ENCODE measurements at regions not wholly inside any gene's neighbourhood (a gene's known extent, or its start where the extent isn't known, plus 50 kb on each side); places are given as distances from the start of the nearest gene placed in this dataset.

DNA sequence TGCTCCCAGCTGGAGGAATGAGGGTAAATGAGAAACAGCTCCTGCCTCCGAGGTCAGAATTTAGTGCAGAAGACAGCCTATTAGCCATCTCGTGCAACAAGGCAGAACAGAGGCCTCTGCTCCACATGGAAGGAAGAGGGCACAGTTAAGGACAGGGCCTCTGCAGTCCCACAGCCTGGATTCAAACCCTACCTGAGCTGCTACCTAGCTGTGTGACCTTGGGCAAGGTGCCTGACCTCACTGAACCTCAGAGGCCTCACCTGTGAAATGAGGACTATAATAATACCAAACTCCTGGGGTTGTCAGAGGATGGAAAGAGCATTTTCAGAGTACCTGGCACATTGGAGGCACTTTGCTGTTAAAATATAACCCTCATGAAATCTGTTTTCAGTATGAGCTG is 285.7 kb upstream of the CTNNB1 start:
- 0 out of 2 replicates have a peak, but pooled peaks cover under 1% of the 10 kb centered on the region for H3K4me1 ChIP-seq (ENCODE audit: control insufficient read depth, insufficient read depth, low read length)
- no peaks in the 10 kb centered on the region for H3K27me3 ChIP-seq (ENCODE audit: control insufficient read depth, insufficient read depth, low read length)
- no peak overlapping the region for H3K9ac ChIP-seq (ENCODE audit: low read depth, low read length)
- no peak overlapping the region for H3K4me3 ChIP-seq (ENCODE audit: low read depth, low read length)
- H3K9me3 ChIP-seq (ENCODE audit: control insufficient read depth, insufficient read depth, low read length) = no peaks in the 10 kb centered on the region
- no peaks in the 10 kb centered on the region for H3K36me3 ChIP-seq (ENCODE audit: control insufficient read depth, insufficient read depth, low read length)
- no peak overlapping the region for H3K27ac ChIP-seq (ENCODE audit: low read depth, low read length)

- Histone ChIP-seq H3K27ac (ENCODE audit: low read depth, low read length) (no peak overlapping the region), H3K36me3 (ENCODE audit: control insufficient read depth, insufficient read depth, low read length) (no peaks in the 10 kb centered on the region), H3K4me1 (ENCODE audit: control insufficient read depth, insufficient read depth, low read length) (peaks cover 6% of the 10 kb centered on the region; the same call in 1 of the 2 replicates), H3K27me3 (ENCODE audit: control insufficient read depth, insufficient read depth, low read length) (no peaks in the 10 kb centered on the region), H3K9me3 (ENCODE audit: control insufficient read depth, insufficient read depth, low read length) (no peaks in the 10 kb centered on the region), H3K4me3 (ENCODE audit: low read depth, low read length) (no peak overlapping the region), H3K9ac (ENCODE audit: low read depth, low read length) (no peak overlapping the region)
Measured at GRCh38 chr3:40914475-40914874, 284.8 kb upstream of the CTNNB1 start.

- H3K9ac ChIP-seq (ENCODE audit: low read depth, low read length) = no peak overlapping the region
- H3K27me3 ChIP-seq (ENCODE audit: control insufficient read depth, insufficient read depth, low read length) = no peaks in the 10 kb centered on the region
- no peaks in the 10 kb centered on the region for H3K9me3 ChIP-seq (ENCODE audit: control insufficient read depth, insufficient read depth, low read length)
- H3K36me3 ChIP-seq (ENCODE audit: control insufficient read depth, insufficient read depth, low read length) = no peaks in the 10 kb centered on the region
- H3K27ac ChIP-seq (ENCODE audit: low read depth, low read length) = no peak overlapping the region
- peaks cover 14% of the 10 kb centered on the region for H3K4me1 ChIP-seq (ENCODE audit: control insufficient read depth, insufficient read depth, low read length)
- no peak overlapping the region for H3K4me3 ChIP-seq (ENCODE audit: low read depth, low read length)
Measured at GRCh38 chr3:40915346-40915865, 283.9 kb upstream of the CTNNB1 start.

DNA sequence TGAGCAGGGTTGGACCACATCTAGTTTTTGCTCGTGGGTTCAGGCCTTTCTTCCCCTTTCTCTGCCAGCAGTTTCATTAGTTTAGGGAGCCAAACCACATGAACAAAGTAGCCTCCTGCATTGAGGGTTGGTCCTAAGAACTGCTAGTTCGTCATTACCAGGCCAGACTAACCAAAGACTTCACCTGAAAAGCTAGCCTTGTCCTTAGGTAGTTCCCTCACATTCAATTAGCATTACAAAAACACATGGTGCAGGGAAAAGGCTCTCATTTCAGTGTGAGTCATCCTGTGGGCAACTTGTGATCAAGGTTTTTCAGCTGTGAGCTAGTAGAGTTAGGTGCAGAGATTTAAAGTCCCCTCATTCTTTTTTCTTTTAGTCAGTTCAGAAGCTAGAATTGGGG is 279.3 kb upstream of the CTNNB1 start:
- no peaks in the 10 kb centered on the region for H3K27me3 ChIP-seq (ENCODE audit: control insufficient read depth, insufficient read depth, low read length)
- H3K27ac ChIP-seq (ENCODE audit: low read depth, low read length) = peak overlapping the region; percentile 56
- H3K4me1 ChIP-seq (ENCODE audit: control insufficient read depth, insufficient read depth, low read length) = peaks cover 18% of the 10 kb centered on the region
- no peak overlapping the region for H3K4me3 ChIP-seq (ENCODE audit: low read depth, low read length)
- no peak overlapping the region for H3K9ac ChIP-seq (ENCODE audit: low read depth, low read length)
- H3K36me3 ChIP-seq (ENCODE audit: control insufficient read depth, insufficient read depth, low read length) = no peaks in the 10 kb centered on the region
- H3K9me3 ChIP-seq (ENCODE audit: control insufficient read depth, insufficient read depth, low read length) = no peaks in the 10 kb centered on the region

- Histone ChIP-seq H3K9me3 (ENCODE audit: control insufficient read depth, insufficient read depth, low read length) (no peaks in the 10 kb centered on the region), H3K36me3 (ENCODE audit: control insufficient read depth, insufficient read depth, low read length) (no peaks in the 10 kb centered on the region), H3K27ac (ENCODE audit: low read depth, low read length) (no peak overlapping the region)
Measured at GRCh38 chr3:40921251-40921650, 278.1 kb upstream of the CTNNB1 start.

DNA sequence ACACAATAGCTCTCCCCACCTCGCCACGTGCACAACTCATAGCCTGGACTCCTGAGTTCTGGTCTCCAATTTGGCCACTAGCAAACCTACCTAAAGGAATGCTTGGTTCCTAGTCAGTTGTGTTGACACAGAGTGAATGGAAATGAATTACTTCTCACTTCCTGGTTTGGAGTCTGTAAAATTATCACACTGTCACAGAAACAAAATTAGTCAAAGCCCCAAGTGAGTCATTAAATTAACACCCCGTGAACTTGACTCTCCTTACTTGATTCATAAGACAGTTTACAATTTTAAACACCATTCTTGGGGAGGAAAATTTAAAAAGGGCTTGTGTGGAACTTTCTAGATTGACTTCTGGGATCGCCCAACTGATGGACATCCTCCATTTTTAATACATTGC is 276.2 kb upstream of the CTNNB1 start:
- no peak overlapping the region for H3K4me3 ChIP-seq (ENCODE audit: low read depth, low read length)
- H3K9me3 ChIP-seq (ENCODE audit: control insufficient read depth, insufficient read depth, low read length) = no peaks in the 10 kb centered on the region
- H3K36me3 ChIP-seq (ENCODE audit: control insufficient read depth, insufficient read depth, low read length) = no peaks in the 10 kb centered on the region
- H3K4me1 ChIP-seq (ENCODE audit: control insufficient read depth, insufficient read depth, low read length) = peaks cover 30% of the 10 kb centered on the region
- H3K27me3 ChIP-seq (ENCODE audit: control insufficient read depth, insufficient read depth, low read length) = no peaks in the 10 kb centered on the region
- H3K27ac ChIP-seq (ENCODE audit: low read depth, low read length) = no peak overlapping the region
- no peak overlapping the region for H3K9ac ChIP-seq (ENCODE audit: low read depth, low read length)

More at GRCh38 chr3:40921251-40921650, 278.1 kb upstream of the CTNNB1 start:
- H3K9ac ChIP-seq (ENCODE audit: low read depth, low read length) = no peak overlapping the region
- H3K27me3 ChIP-seq (ENCODE audit: control insufficient read depth, insufficient read depth, low read length) = no peaks in the 10 kb centered on the region
- H3K4me1 ChIP-seq (ENCODE audit: control insufficient read depth, insufficient read depth, low read length) = peaks cover 29% of the 10 kb centered on the region
- no peak overlapping the region for H3K4me3 ChIP-seq (ENCODE audit: low read depth, low read length)

DNA sequence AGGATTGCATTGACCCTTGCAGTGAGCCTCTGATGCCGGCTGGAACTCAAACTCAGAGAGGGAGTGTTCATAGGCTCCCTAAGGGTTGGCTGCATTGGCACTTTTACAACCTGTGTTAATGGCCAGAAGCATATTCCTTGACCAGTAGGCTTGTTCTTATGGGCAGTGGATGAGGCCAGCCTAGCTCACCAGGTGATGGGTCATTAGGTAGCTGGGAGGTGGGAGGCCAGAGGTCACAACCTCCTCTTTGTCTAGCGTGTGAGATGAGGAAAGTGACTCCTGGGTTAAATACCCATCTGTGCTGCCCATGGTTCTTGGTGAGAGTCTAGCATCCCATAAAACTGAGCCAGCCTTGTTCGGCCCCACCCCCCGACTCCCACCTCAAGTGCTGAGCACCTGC is 275.7 kb upstream of the CTNNB1 start:
- H3K9me3 ChIP-seq (ENCODE audit: control insufficient read depth, insufficient read depth, low read length) = no peaks in the 10 kb centered on the region
- H3K4me1 ChIP-seq (ENCODE audit: control insufficient read depth, insufficient read depth, low read length) = peaks cover 30% of the 10 kb centered on the region
- no peak overlapping the region for H3K4me3 ChIP-seq (ENCODE audit: low read depth, low read length)
- no peaks in the 10 kb centered on the region for H3K27me3 ChIP-seq (ENCODE audit: control insufficient read depth, insufficient read depth, low read length)
- no peak overlapping the region for H3K27ac ChIP-seq (ENCODE audit: low read depth, low read length)
- H3K9ac ChIP-seq (ENCODE audit: low read depth, low read length) = no peak overlapping the region
- H3K36me3 ChIP-seq (ENCODE audit: control insufficient read depth, insufficient read depth, low read length) = no peaks in the 10 kb centered on the region

- H3K4me3 ChIP-seq (ENCODE audit: low read depth, low read length) = no peak overlapping the region
- H3K9ac ChIP-seq (ENCODE audit: low read depth, low read length) = no peak overlapping the region
- H3K27ac ChIP-seq (ENCODE audit: low read depth, low read length) = no peak overlapping the region
- H3K9me3 ChIP-seq (ENCODE audit: control insufficient read depth, insufficient read depth, low read length) = no peaks in the 10 kb centered on the region
- no peaks in the 10 kb centered on the region for H3K36me3 ChIP-seq (ENCODE audit: control insufficient read depth, insufficient read depth, low read length)
- H3K4me1 ChIP-seq (ENCODE audit: control insufficient read depth, insufficient read depth, low read length) = peaks cover 22% of the 10 kb centered on the region
- H3K27me3 ChIP-seq (ENCODE audit: control insufficient read depth, insufficient read depth, low read length) = no peaks in the 10 kb centered on the region
Measured at GRCh38 chr3:40924559-40925141, 274.7 kb upstream of the CTNNB1 start.

DNA sequence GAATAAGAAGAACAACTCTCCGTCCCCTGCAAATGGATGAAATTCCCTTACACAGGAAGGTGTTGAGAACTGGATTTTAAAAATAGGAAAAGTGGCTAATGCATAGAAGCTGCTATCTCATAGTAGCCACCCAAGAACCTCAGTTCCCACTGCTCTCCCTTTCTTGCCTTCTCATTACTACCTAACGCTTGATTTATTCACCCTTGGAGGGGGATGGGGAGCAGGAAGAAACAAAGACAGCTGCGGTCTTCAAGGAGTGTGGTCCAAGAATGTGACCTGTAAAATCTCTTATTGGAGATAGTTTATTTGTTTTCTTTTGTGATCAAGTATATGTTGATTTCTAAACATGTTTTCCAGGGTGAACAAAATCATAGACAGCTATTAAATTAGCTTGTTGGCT is 274.1 kb upstream of the CTNNB1 start:
- H3K27ac ChIP-seq (ENCODE audit: low read depth, low read length) = no peak overlapping the region
- H3K27me3 ChIP-seq (ENCODE audit: control insufficient read depth, insufficient read depth, low read length) = no peaks in the 10 kb centered on the region
- H3K4me1 ChIP-seq (ENCODE audit: control insufficient read depth, insufficient read depth, low read length) = peaks cover 18% of the 10 kb centered on the region
- H3K9ac ChIP-seq (ENCODE audit: low read depth, low read length) = no peak overlapping the region
- no peaks in the 10 kb centered on the region for H3K9me3 ChIP-seq (ENCODE audit: control insufficient read depth, insufficient read depth, low read length)
- H3K4me3 ChIP-seq (ENCODE audit: low read depth, low read length) = no peak overlapping the region
- no peaks in the 10 kb centered on the region for H3K36me3 ChIP-seq (ENCODE audit: control insufficient read depth, insufficient read depth, low read length)

DNA sequence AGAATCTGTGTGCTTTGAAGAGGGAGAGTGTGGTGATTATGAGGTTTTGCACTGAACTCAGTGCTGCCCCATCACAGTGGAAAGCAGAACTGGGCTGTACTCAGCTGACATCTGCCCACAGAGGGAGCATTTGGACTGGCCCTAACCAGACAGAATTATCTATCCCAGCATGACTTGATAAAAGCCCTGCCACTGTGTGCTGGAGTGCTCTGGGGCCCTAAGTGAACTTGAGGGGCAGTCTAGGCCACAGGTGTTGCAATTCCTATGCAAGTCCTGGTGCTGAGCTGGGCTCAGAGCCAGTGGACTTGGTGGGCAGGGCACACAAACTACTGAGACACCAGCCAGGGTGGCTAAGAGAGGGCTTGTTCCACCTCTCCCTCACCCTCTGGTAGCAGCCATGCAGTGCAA is 269.2 kb upstream of the CTNNB1 start:
- H3K36me3 ChIP-seq (ENCODE audit: control insufficient read depth, insufficient read depth, low read length) = no peaks in the 10 kb centered on the region
- H3K4me1 ChIP-seq (ENCODE audit: control insufficient read depth, insufficient read depth, low read length) = peaks cover 12% of the 10 kb centered on the region
- H3K9me3 ChIP-seq (ENCODE audit: control insufficient read depth, insufficient read depth, low read length) = no peaks in the 10 kb centered on the region
- no peak overlapping the region for H3K4me3 ChIP-seq (ENCODE audit: low read depth, low read length)
- H3K27me3 ChIP-seq (ENCODE audit: control insufficient read depth, insufficient read depth, low read length) = no peaks in the 10 kb centered on the region
- H3K27ac ChIP-seq (ENCODE audit: low read depth, low read length) = no peak overlapping the region
- no peak overlapping the region for H3K9ac ChIP-seq (ENCODE audit: low read depth, low read length)

GRCh38 chr3:40930756-40931155 is 268.5 kb upstream of the CTNNB1 start:
- Histone ChIP-seq H3K4me3 (ENCODE audit: low read depth, low read length) (no peak overlapping the region), H3K36me3 (ENCODE audit: control insufficient read depth, insufficient read depth, low read length) (no peaks in the 10 kb centered on the region), H3K9ac (ENCODE audit: low read depth, low read length) (no peak overlapping the region), H3K9me3 (ENCODE audit: control insufficient read depth, insufficient read depth, low read length) (no peaks in the 10 kb centered on the region), H3K27me3 (ENCODE audit: control insufficient read depth, insufficient read depth, low read length) (no peaks in the 10 kb centered on the region), H3K27ac (ENCODE audit: low read depth, low read length) (no peak overlapping the region), H3K4me1 (ENCODE audit: control insufficient read depth, insufficient read depth, low read length) (peaks cover 5% of the 10 kb centered on the region; the same call in 1 of the 2 replicates)
